HEK293 (cell line): ENCODE measurements at regions not wholly inside any gene's neighbourhood (a gene's known extent, or its start where the extent isn't known, plus 50 kb on each side); places are given as distances from the start of the nearest gene placed in this dataset.

ENCODE experiments used
- CTCF ChIA-PET: fragments of 350-600 bp; formaldehyde crosslinking; extraction: SDS; loops from one replicate; lab custom pipeline; 2021; ENCODE audit warnings: antibody characterized with exemption; lab: Yijun Ruan, JAX
- POLR2A ChIA-PET: fragments of 300-600 bp; formaldehyde crosslinking; extraction: SDS; loops from one replicate; lab custom pipeline; 2020; ENCODE audit warnings: antibody characterized with exemption, inconsistent platforms; lab: Yijun Ruan, JAX
- H3K27ac ChIP-seq: fragments of 200-500 bp; sonication (Bioruptor generic); 2 replicates; pipeline ENCODE4 v1.5.1; 2014; ENCODE audit warnings: low read depth, low read length, control low read depth, inconsistent platforms; ENCODE audit errors: extremely low read depth
- H3K36me3 ChIP-seq, 2 experiments: fragments of 200-500 bp in 1 of 2; sonication (Bioruptor generic) in 1 of 2; 1 replicate in 1 of 2; 2 replicates in 1 of 2; pipeline ENCODE4 v1.5.1; 2014 to 2017; ENCODE audit warnings: inconsistent platforms in 2 of 2, low read length in 2 of 2; ENCODE audit not compliant: control insufficient read depth in 2 of 2, insufficient read depth in 1 of 2
- H3K4me1 ChIP-seq: fragments of 200-500 bp; sonication (Bioruptor generic); 2 replicates; pipeline ENCODE4 v1.5.1; 2014; ENCODE audit warnings: mild to moderate bottlenecking, low read length, inconsistent platforms; ENCODE audit not compliant: control insufficient read depth, insufficient read depth
- H3K4me3 ChIP-seq: 2 replicates; pipeline ENCODE4 v1.5.1; 2011; ENCODE audit warnings: low read depth, mild to moderate bottlenecking, control low read depth, low read length, moderate library complexity
- H3K9me3 ChIP-seq: fragments of 200-500 bp; sonication (Bioruptor generic); 2 replicates; pipeline ENCODE4 v1.5.1; 2014; ENCODE audit warnings: low read depth, low read length, inconsistent platforms; ENCODE audit not compliant: control insufficient read depth, insufficient read depth
- HIC1 ChIP-seq: fragments of 450-650 bp; formaldehyde crosslinking; IDR thresholded peaks from 2 replicates; pipeline ENCODE4 v1.5.1; 2016; ENCODE audit warnings: missing biosample characterization, missing genetic modification characterization
- KLF8 ChIP-seq: fragments of 450-650 bp; formaldehyde crosslinking; IDR thresholded peaks from 2 replicates; pipeline ENCODE4 v1.5.1; 2016; ENCODE audit warnings: missing biosample characterization, missing genetic modification characterization
- RBAK ChIP-seq: fragments of 450-650 bp; formaldehyde crosslinking; IDR thresholded peaks from 2 replicates; pipeline ENCODE4 v1.5.1; 2016; ENCODE audit warnings: missing biosample characterization, missing genetic modification characterization
- SCRT2 ChIP-seq: fragments of 450-650 bp; formaldehyde crosslinking; IDR thresholded peaks from 2 replicates; pipeline ENCODE4 v1.5.1; 2016; ENCODE audit warnings: missing biosample characterization, missing genetic modification characterization
- SETDB1 ChIP-seq: IDR thresholded peaks from one replicate; pipeline ENCODE4 v1.6.1; 2017; ENCODE audit warnings: mild to moderate bottlenecking, low read length, moderate library complexity, mixed read lengths; ENCODE audit not compliant: insufficient read length
- SP3 ChIP-seq: fragments of 450-650 bp; formaldehyde crosslinking; IDR thresholded peaks from 2 replicates; pipeline ENCODE4 v1.5.1; 2016; ENCODE audit warnings: missing biosample characterization, missing genetic modification characterization
- TRIM28 ChIP-seq: IDR thresholded peaks from 2 replicates; pipeline ENCODE4 v1.6.1; 2011; ENCODE audit warnings: low read length, control low read depth, borderline replicate concordance
- ZBTB21 ChIP-seq: fragments of 450-650 bp; formaldehyde crosslinking; IDR thresholded peaks from 2 replicates; pipeline ENCODE4 v1.5.1; 2017; ENCODE audit warnings: missing biosample characterization, missing genetic modification characterization
- ZBTB48 ChIP-seq: fragments of 450-650 bp; formaldehyde crosslinking; IDR thresholded peaks from 2 replicates; pipeline ENCODE4 v1.5.1; 2016; ENCODE audit warnings: missing biosample characterization, missing genetic modification characterization
- ZBTB7A ChIP-seq: fragments of 450-650 bp; formaldehyde crosslinking; IDR thresholded peaks from 2 replicates; pipeline ENCODE4 v1.5.1; 2016; ENCODE audit warnings: low read depth, missing biosample characterization, missing genetic modification characterization
- ZNF155 ChIP-seq: fragments of 450-650 bp; formaldehyde crosslinking; IDR thresholded peaks from 2 replicates; pipeline ENCODE4 v1.5.1; 2016; ENCODE audit warnings: missing biosample characterization, missing genetic modification characterization
- ZNF221 ChIP-seq: fragments of 450-650 bp; formaldehyde crosslinking; IDR thresholded peaks from 2 replicates; pipeline ENCODE4 v1.5.1; 2017; ENCODE audit warnings: missing biosample characterization, missing genetic modification characterization, borderline replicate concordance
- ZNF266 ChIP-seq: fragments of 450-650 bp; formaldehyde crosslinking; IDR thresholded peaks from 2 replicates; pipeline ENCODE4 v1.5.1; 2016; ENCODE audit warnings: missing biosample characterization, missing genetic modification characterization, low read depth
- ZNF280D ChIP-seq: fragments of 450-650 bp; formaldehyde crosslinking; IDR thresholded peaks from 2 replicates; pipeline ENCODE4 v1.5.1; 2016; ENCODE audit warnings: missing biosample characterization, missing genetic modification characterization
- ZNF292 ChIP-seq: fragments of 450-650 bp; formaldehyde crosslinking; IDR thresholded peaks from 2 replicates; pipeline ENCODE4 v1.5.1; 2016; ENCODE audit warnings: low read depth, missing biosample characterization, missing genetic modification characterization, borderline replicate concordance
- ZNF366 ChIP-seq: fragments of 450-650 bp; formaldehyde crosslinking; conservative IDR thresholded peaks from 2 replicates; pipeline ENCODE4 v1.5.1; 2016; ENCODE audit warnings: missing biosample characterization, missing genetic modification characterization
- ZNF398 ChIP-seq: fragments of 450-650 bp; formaldehyde crosslinking; IDR thresholded peaks from 2 replicates; pipeline ENCODE4 v1.5.1; 2017; ENCODE audit warnings: missing biosample characterization, missing genetic modification characterization
- ZNF549 ChIP-seq: fragments of 450-650 bp; IDR thresholded peaks from 2 replicates; pipeline ENCODE4 v1.5.1; 2018; ENCODE audit warnings: missing biosample characterization, missing genetic modification characterization, mild to moderate bottlenecking, inconsistent platforms, moderate library complexity
- ZNF555 ChIP-seq: fragments of 450-650 bp; formaldehyde crosslinking; conservative IDR thresholded peaks from 2 replicates; pipeline ENCODE4 v1.5.1; 2017; ENCODE audit warnings: missing biosample characterization, mild to moderate bottlenecking, missing genetic modification characterization, inconsistent platforms
- ZNF629 ChIP-seq: fragments of 450-650 bp; formaldehyde crosslinking; IDR thresholded peaks from 2 replicates; pipeline ENCODE4 v1.5.1; 2017; ENCODE audit warnings: missing biosample characterization, missing genetic modification characterization
- ZNF639 ChIP-seq: fragments of 450-650 bp; formaldehyde crosslinking; IDR thresholded peaks from 2 replicates; pipeline ENCODE4 v1.5.1; 2016; ENCODE audit warnings: missing biosample characterization, missing genetic modification characterization
- ZNF768 ChIP-seq: fragments of 450-650 bp; formaldehyde crosslinking; IDR thresholded peaks from 2 replicates; pipeline ENCODE4 v1.5.1; 2018; ENCODE audit warnings: missing biosample characterization, mild to moderate bottlenecking, missing genetic modification characterization
- ZSCAN23 ChIP-seq: fragments of 450-650 bp; formaldehyde crosslinking; IDR thresholded peaks from 2 replicates; pipeline ENCODE4 v1.5.1; 2016; ENCODE audit warnings: missing biosample characterization, missing genetic modification characterization

GRCh38 chr6:4489538-4489937 lies 286.7 kb upstream of the CDYL start (continued):
- no peak for TF ChIP-seq ZBTB48

GRCh38 chr6:4488389-4488788 lies 287.8 kb upstream of the CDYL start:
- H3K9me3 ChIP-seq: no peaks in the 10 kb centered on the region
- ChIA-PET POLR2A (no interaction called here), CTCF (no interaction called here)

GRCh38 chr6:4487538-4487937 lies 288.7 kb upstream of the CDYL start:
- CTCF ChIA-PET: no interaction called here
- TF ChIP-seq ZNF629 (tag by site-specific recombination) (0 out of 2 replicates have a peak, but pooled peaks have one; percentile 16), ZNF639 (tag by site-specific recombination) (peak; percentile 77), ZNF155 (peak; percentile 67; the same call in 1 of the 2 replicates), ZNF768 (tag by site-specific recombination) (no peak), ZNF266 (tag by site-specific recombination) (no peak), SCRT2 (tag by site-specific recombination) (peak; percentile 95), SP3 (tag by site-specific recombination) (peak; percentile 47), KLF8 (tag by site-specific recombination) (peak; percentile 75), ZNF555 (tag by site-specific recombination) (0 out of 2 replicates have a peak, but pooled peaks have one; percentile 3), ZSCAN23 (tag by site-specific recombination) (no peak), ZNF549 (tag by site-specific recombination) (no peak), ZNF280D (tag by site-specific recombination) (0 out of 2 replicates have a peak, but pooled peaks have one; percentile 37), RBAK (tag by site-specific recombination) (peak; percentile 59; the same call in 1 of the 2 replicates), ZNF398 (peak; percentile 25; the same call in 1 of the 2 replicates), ZBTB21 (no peak), HIC1 (tag by site-specific recombination) (peak; percentile 52; the same call in 1 of the 2 replicates), ZNF366 (tag by site-specific recombination) (0 out of 2 replicates have a peak, but pooled peaks have one; percentile 43), ZBTB7A (tag by site-specific recombination) (no peak), ZNF292 (tag by site-specific recombination) (no peak)
- no peak overlapping the region for H3K27ac ChIP-seq
- H3K9me3 ChIP-seq: no peaks in the 10 kb centered on the region
- H3K36me3 ChIP-seq: no peaks in the 10 kb centered on the region
- H3K4me1 ChIP-seq: no peaks in the 10 kb centered on the region
- POLR2A ChIA-PET: no interaction called here
- H3K4me3 ChIP-seq: no peak overlapping the region

More at GRCh38 chr6:4488389-4488788, 287.8 kb upstream of the CDYL start:
- Histone ChIP-seq H3K27ac (no peak overlapping the region), H3K4me1 (no peaks in the 10 kb centered on the region), H3K36me3 (no peaks in the 10 kb centered on the region), H3K4me3 (no peak overlapping the region)
- peak; percentile 97 for TF ChIP-seq SETDB1
- peak; percentile 81; the same call in 1 of the 2 replicates for TF ChIP-seq TRIM28
- TF ChIP-seq ZNF221 (tag by site-specific recombination): no peak
